ENCODE measurements at regions not wholly inside any gene's neighbourhood (a gene's known extent, or its start where the extent isn't known, plus 50 kb on each side); places are given as distances from the start of the nearest gene placed in this dataset.

GRCh38 chr1:55381983-55382382, 166.8 kb upstream of the USP24 start:
- H3K9me3 ChIP-seq = no peaks in the 10 kb centered on the region
- H3K27ac ChIP-seq = no peak overlapping the region
- H3K36me3 ChIP-seq = no peaks in the 10 kb centered on the region
- H3K4me1 ChIP-seq (ENCODE audit: insufficient read depth) = no peaks in the 10 kb centered on the region
- intact Hi-C loops (cut with DNase I) = no loop called here
- no peaks in the 10 kb centered on the region for H3K27me3 ChIP-seq
- 74 to 83% (median 82%) methylated on average over 2 of the region's 2 CpGs for WGBS, 3 donors
- TF ChIP-seq EP300 (IDR thresholded peaks at IDR 0.05) = no peak
- TF ChIP-seq CTCF (IDR thresholded peaks at IDR 0.05) = no peak
- no peak for TF ChIP-seq POLR2A (IDR thresholded peaks at IDR 0.05)
- no peak overlapping the region for H3K4me3 ChIP-seq
- DNase-seq = no peak

- intact Hi-C loops (cut with DNase I) = no loop called here
- DNase-seq = no peak
- H3K4me3 ChIP-seq = no peak overlapping the region
- no peaks in the 10 kb centered on the region for H3K9me3 ChIP-seq
- H3K27ac ChIP-seq = no peak overlapping the region
- WGBS, 3 donors = 92 to 98% (median 95%) methylated on average over 5 of the region's 5 CpGs
- H3K4me1 ChIP-seq (ENCODE audit: insufficient read depth) = no peaks in the 10 kb centered on the region
- no peak for TF ChIP-seq EP300 (IDR thresholded peaks at IDR 0.05)
- TF ChIP-seq CTCF (IDR thresholded peaks at IDR 0.05) = no peak
- no peak for TF ChIP-seq POLR2A (IDR thresholded peaks at IDR 0.05)
- no peaks in the 10 kb centered on the region for H3K27me3 ChIP-seq
- H3K36me3 ChIP-seq = no peaks in the 10 kb centered on the region
Observed at GRCh38 chr1:55381491-55381890, 166.3 kb upstream of the USP24 start.

GRCh38 chr1:55380355-55380970, 165.3 kb upstream of the USP24 start:
- H3K27me3 ChIP-seq = no peaks in the 10 kb centered on the region
- peak in 1 of 5 donors; percentile 59 for DNase-seq
- H3K36me3 ChIP-seq = no peaks in the 10 kb centered on the region
- intact Hi-C loops (cut with DNase I) = no loop called here
- no peaks in the 10 kb centered on the region for H3K9me3 ChIP-seq
- H3K27ac ChIP-seq = no peak overlapping the region
- no peak overlapping the region for H3K4me3 ChIP-seq
- no peak for TF ChIP-seq POLR2A (IDR thresholded peaks at IDR 0.05)
- TF ChIP-seq CTCF (IDR thresholded peaks at IDR 0.05) = no peak
- TF ChIP-seq EP300 (IDR thresholded peaks at IDR 0.05) = no peak
- H3K4me1 ChIP-seq (ENCODE audit: insufficient read depth) = peaks cover 3% of the 10 kb centered on the region
- 63 to 76% (median 72%) methylated on average over 4 of the region's 4 CpGs for WGBS, 3 donors

DNA sequence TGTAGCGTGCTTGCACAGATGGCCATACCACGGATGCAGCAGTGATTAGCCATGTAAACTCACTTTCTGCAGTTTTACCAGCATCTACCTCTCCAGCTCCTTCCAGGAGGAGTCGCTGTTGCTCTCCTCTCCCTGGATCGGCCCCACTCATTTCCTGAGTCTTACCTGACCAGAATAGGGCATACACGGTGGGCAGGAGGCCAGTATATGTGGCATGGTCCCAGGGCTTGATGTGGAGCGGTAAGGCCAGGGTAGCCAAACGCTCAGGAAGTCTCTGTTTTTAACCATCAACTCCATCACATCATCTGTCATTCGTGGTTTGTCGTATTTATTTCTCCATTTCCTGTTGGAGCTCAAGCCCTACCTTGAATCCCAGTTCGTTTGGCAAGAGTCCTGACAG, 163.4 kb upstream of the USP24 start:
- no peak overlapping the region for H3K27ac ChIP-seq
- TF ChIP-seq CTCF (IDR thresholded peaks at IDR 0.05) (peak in 1 of 3 donors; percentile 11), EP300 (IDR thresholded peaks at IDR 0.05) (no peak)
- 64 to 71% (median 68%) methylated on average over 10 of the region's 10 CpGs for WGBS, 3 donors

More for the DNA sequence above, 163.4 kb upstream of the USP24 start:
- H3K4me1 ChIP-seq (ENCODE audit: insufficient read depth) = peaks cover 10% of the 10 kb centered on the region
- H3K27me3 ChIP-seq = no peaks in the 10 kb centered on the region
- intact Hi-C loops (cut with DNase I) = loop anchor here in 3 of 4 donors (5.0 to 10.0 kb wide), 3 partner anchors 1194 to 1206 kb away; partner anchors contain the start of gene PLPP3 (in 1 of the 3)
- DNase-seq = peak in 3 of 5 donors; percentile 27 to 48 (median 34)
- H3K36me3 ChIP-seq = no peaks in the 10 kb centered on the region
- H3K9me3 ChIP-seq = no peaks in the 10 kb centered on the region
- no peak overlapping the region for H3K4me3 ChIP-seq

All from ovary (tissue), 7 donors.